ENCODE measurements at regions not wholly inside any gene's neighbourhood (a gene's known extent, or its start where the extent isn't known, plus 50 kb on each side); places are given as distances from the start of the nearest gene placed in this dataset.

GRCh38 chr4:138790706-138791340 is 224.8 kb upstream of the NOCT start:
- TF ChIP-seq, protein P1, sequence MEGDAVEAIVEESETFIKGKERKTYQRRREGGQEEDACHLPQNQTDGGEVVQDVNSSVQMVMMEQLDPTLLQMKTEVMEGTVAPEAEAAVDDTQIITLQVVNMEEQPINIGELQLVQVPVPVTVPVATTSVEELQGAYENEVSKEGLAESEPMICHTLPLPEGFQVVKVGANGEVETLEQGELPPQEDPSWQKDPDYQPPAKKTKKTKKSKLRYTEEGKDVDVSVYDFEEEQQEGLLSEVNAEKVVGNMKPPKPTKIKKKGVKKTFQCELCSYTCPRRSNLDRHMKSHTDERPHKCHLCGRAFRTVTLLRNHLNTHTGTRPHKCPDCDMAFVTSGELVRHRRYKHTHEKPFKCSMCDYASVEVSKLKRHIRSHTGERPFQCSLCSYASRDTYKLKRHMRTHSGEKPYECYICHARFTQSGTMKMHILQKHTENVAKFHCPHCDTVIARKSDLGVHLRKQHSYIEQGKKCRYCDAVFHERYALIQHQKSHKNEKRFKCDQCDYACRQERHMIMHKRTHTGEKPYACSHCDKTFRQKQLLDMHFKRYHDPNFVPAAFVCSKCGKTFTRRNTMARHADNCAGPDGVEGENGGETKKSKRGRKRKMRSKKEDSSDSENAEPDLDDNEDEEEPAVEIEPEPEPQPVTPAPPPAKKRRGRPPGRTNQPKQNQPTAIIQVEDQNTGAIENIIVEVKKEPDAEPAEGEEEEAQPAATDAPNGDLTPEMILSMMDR (conservative IDR thresholded peaks at IDR 0.05; ENCODE audit: low read length): no peak
- H3K4me3 ChIP-seq (ENCODE audit: low read length, poor library complexity, severe bottlenecking): no peak overlapping the region
- H3K79me2 ChIP-seq (ENCODE audit: insufficient read depth, low read length): no peaks in the 10 kb centered on the region
- H3K4me1 ChIP-seq (ENCODE audit: insufficient read depth, low read length, poor library complexity, severe bottlenecking): peaks cover 15% of the 10 kb centered on the region
- H3F3A ChIP-seq (ENCODE audit: low read depth): no peaks in the 10 kb centered on the region
- H3K9me3 ChIP-seq (ENCODE audit: insufficient read depth, low read depth, low read length): no peaks in the 10 kb centered on the region
- H3K4me2 ChIP-seq (ENCODE audit: low read depth, low read length, poor library complexity, severe bottlenecking): no peak overlapping the region
- H2AFZ ChIP-seq (ENCODE audit: low read length): no peak overlapping the region
- H3K36me3 ChIP-seq (ENCODE audit: insufficient read depth, low read length): no peaks in the 10 kb centered on the region
- no peaks in the 10 kb centered on the region for H3K27me3 ChIP-seq (ENCODE audit: insufficient read depth, low read length, poor library complexity, severe bottlenecking)
- H4K20me1 ChIP-seq (ENCODE audit: insufficient read depth, low read length, poor library complexity, severe bottlenecking): no peaks in the 10 kb centered on the region
- no peak overlapping the region for H3K9ac ChIP-seq (ENCODE audit: low read depth, low read length, poor library complexity, severe bottlenecking)
- no peaks in the 10 kb centered on the region for H3K9me2 ChIP-seq (replicated peaks; ENCODE audit: low read depth, low read length)

DNA sequence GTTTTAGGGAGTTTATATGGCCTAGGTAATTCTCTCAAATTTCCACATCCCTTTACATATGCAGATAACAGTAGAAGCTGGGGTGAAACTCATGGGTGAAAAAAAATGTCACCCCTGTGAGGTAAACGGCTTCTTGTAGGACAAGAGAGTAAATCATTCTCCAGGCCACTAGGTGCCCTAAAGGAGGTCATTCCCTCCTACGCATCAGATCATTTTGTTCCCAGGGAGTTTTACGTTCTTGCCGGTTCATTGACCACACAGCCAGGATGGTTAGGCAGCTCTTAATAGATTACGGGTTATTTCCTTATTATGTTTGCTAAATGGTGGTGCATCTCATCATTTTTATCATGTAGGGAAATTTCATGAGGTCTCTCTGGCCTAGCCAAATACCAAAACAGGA is 225.8 kb upstream of the NOCT start:
- Histone ChIP-seq H4K20me1 (ENCODE audit: insufficient read depth, low read length, poor library complexity, severe bottlenecking) (no peaks in the 10 kb centered on the region), H3K9me2 (replicated peaks; ENCODE audit: low read depth, low read length) (no peaks in the 10 kb centered on the region), H2AFZ (ENCODE audit: low read length) (no peak overlapping the region), H3F3A (ENCODE audit: low read depth) (no peaks in the 10 kb centered on the region), H3K9me3 (ENCODE audit: insufficient read depth, low read depth, low read length) (no peaks in the 10 kb centered on the region), H3K27me3 (ENCODE audit: insufficient read depth, low read length, poor library complexity, severe bottlenecking) (no peaks in the 10 kb centered on the region), H3K79me2 (ENCODE audit: insufficient read depth, low read length) (no peaks in the 10 kb centered on the region), H3K4me2 (ENCODE audit: low read depth, low read length, poor library complexity, severe bottlenecking) (no peak overlapping the region), H3K9ac (ENCODE audit: low read depth, low read length, poor library complexity, severe bottlenecking) (no peak overlapping the region), H3K36me3 (ENCODE audit: insufficient read depth, low read length) (no peaks in the 10 kb centered on the region), H3K4me1 (ENCODE audit: insufficient read depth, low read length, poor library complexity, severe bottlenecking) (peaks cover 15% of the 10 kb centered on the region), H3K4me3 (ENCODE audit: low read length, poor library complexity, severe bottlenecking) (no peak overlapping the region)
- no peak for TF ChIP-seq EZH2phosphoT487 (IDR thresholded peaks at IDR 0.05; ENCODE audit: borderline replicate concordance)
- TF ChIP-seq, protein P1 (conservative IDR thresholded peaks at IDR 0.05; ENCODE audit: low read length): no peak

GRCh38 chr4:138788857-138789256 is 226.7 kb upstream of the NOCT start:
- Histone ChIP-seq H3K9ac (ENCODE audit: low read depth, low read length, poor library complexity, severe bottlenecking) (no peak overlapping the region), H3K4me1 (ENCODE audit: insufficient read depth, low read length, poor library complexity, severe bottlenecking) (peaks cover 15% of the 10 kb centered on the region), H2AFZ (ENCODE audit: low read length) (no peak overlapping the region), H3K4me2 (ENCODE audit: low read depth, low read length, poor library complexity, severe bottlenecking) (peak overlapping the region; percentile 26), H3K9me3 (ENCODE audit: insufficient read depth, low read depth, low read length) (no peaks in the 10 kb centered on the region), H4K20me1 (ENCODE audit: insufficient read depth, low read length, poor library complexity, severe bottlenecking) (no peaks in the 10 kb centered on the region), H3F3A (ENCODE audit: low read depth) (no peaks in the 10 kb centered on the region), H3K4me3 (ENCODE audit: low read length, poor library complexity, severe bottlenecking) (no peak overlapping the region), H3K9me2 (replicated peaks; ENCODE audit: low read depth, low read length) (no peaks in the 10 kb centered on the region), H3K27me3 (ENCODE audit: insufficient read depth, low read length, poor library complexity, severe bottlenecking) (no peaks in the 10 kb centered on the region), H3K36me3 (ENCODE audit: insufficient read depth, low read length) (no peaks in the 10 kb centered on the region), H3K79me2 (ENCODE audit: insufficient read depth, low read length) (no peaks in the 10 kb centered on the region)
- TF ChIP-seq, protein P1 (conservative IDR thresholded peaks at IDR 0.05; ENCODE audit: low read length): no peak
- TF ChIP-seq EZH2phosphoT487 (IDR thresholded peaks at IDR 0.05; ENCODE audit: borderline replicate concordance): no peak
